ENCODE measurements at regions not wholly inside any gene's neighbourhood (a gene's known extent, or its start where the extent isn't known, plus 50 kb on each side); places are given as distances from the start of the nearest gene placed in this dataset.
"Not testable (repeated sequence)": the region's sequence is repeated elsewhere in the genome, so short reads cannot be mapped to it uniquely, and the experiment has no call there.

DNA sequence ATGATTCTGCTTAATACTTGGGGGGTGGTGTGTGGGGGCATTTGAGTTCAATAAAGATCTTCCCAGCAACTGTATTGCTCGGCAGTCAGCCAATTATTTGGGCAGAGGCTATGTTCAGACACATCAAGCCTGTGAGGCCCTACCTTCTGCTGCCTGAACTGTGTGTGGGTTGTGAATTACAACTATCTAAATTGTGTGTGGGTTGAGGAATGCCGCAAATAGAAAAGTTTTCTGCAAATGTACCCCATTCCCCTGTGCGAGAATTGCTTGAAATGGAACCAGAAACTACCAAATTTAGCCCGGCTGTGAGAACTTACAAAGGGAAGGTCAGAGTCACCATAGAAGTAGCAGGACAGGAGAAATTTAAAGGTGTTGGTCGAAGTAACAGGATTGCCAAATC is 360.0 kb upstream of the PIK3R1 start (continued):
- TF ChIP-seq, protein P1, sequence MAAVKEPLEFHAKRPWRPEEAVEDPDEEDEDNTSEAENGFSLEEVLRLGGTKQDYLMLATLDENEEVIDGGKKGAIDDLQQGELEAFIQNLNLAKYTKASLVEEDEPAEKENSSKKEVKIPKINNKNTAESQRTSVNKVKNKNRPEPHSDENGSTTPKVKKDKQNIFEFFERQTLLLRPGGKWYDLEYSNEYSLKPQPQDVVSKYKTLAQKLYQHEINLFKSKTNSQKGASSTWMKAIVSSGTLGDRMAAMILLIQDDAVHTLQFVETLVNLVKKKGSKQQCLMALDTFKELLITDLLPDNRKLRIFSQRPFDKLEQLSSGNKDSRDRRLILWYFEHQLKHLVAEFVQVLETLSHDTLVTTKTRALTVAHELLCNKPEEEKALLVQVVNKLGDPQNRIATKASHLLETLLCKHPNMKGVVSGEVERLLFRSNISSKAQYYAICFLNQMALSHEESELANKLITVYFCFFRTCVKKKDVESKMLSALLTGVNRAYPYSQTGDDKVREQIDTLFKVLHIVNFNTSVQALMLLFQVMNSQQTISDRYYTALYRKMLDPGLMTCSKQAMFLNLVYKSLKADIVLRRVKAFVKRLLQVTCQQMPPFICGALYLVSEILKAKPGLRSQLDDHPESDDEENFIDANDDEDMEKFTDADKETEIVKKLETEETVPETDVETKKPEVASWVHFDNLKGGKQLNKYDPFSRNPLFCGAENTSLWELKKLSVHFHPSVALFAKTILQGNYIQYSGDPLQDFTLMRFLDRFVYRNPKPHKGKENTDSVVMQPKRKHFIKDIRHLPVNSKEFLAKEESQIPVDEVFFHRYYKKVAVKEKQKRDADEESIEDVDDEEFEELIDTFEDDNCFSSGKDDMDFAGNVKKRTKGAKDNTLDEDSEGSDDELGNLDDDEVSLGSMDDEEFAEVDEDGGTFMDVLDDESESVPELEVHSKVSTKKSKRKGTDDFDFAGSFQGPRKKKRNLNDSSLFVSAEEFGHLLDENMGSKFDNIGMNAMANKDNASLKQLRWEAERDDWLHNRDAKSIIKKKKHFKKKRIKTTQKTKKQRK (IDR thresholded peaks at IDR 0.05; ENCODE audit: low read depth, low read length), result no peak
- no peak for TF ChIP-seq SP1 (IDR thresholded peaks at IDR 0.05; ENCODE audit: low read depth, low read length)
- no peak for TF ChIP-seq ZSCAN29 (IDR thresholded peaks at IDR 0.05)
- no peak for TF ChIP-seq NFXL1 (IDR thresholded peaks at IDR 0.05; ENCODE audit: borderline replicate concordance)
- no peak for TF ChIP-seq JUND (IDR thresholded peaks at IDR 0.05; ENCODE audit: low read depth, low read length)
- peak; percentile 46; the same call in 1 of the 2 replicates for TF ChIP-seq NFIC (IDR thresholded peaks at IDR 0.05; ENCODE audit: low read depth, low read length)
- TF ChIP-seq SMC3 (IDR thresholded peaks at IDR 0.05; ENCODE audit: borderline replicate concordance, low read length), result no peak
- TF ChIP-seq FOXM1 (IDR thresholded peaks at IDR 0.05; ENCODE audit: low read depth, low read length), result peak; percentile 62; the same call in 1 of the 2 replicates

DNA sequence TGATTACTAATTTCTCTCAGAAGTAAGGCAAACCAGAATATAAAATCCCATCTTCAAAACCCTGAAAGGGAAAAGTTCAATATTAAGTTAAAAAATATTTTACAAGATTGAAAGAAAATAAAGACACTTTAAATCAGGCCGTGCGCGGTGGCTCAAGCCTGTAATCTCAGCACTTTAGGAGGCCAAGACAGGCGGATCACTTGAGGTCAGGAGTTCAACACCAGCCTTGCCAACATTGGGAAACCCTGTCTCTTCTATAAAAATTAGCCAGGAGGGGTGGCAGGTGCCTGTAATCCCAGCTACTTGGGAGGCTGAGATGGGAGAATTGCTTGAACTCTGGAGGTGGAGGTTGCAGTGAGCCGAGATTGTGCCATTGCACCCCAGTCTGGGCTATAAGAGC is 364.6 kb upstream of the PIK3R1 start:
- H3K9me3 ChIP-seq (replicated peaks; ENCODE audit: control insufficient read depth, insufficient read depth, low read length); ATAC-seq; H3K79me2 ChIP-seq (ENCODE audit: control insufficient read depth, insufficient read depth, low read length); H3K27ac ChIP-seq (ENCODE audit: control insufficient read depth, insufficient read depth); H3K27me3 ChIP-seq (replicated peaks in 1 of 2; ENCODE audit: control insufficient read depth in 2 of 2, insufficient read depth in 2 of 2, low read length in 1 of 2); POLR2A ChIA-PET; in situ Hi-C loops (cut with MboI); H4K20me1 ChIP-seq (ENCODE audit: control insufficient read depth, insufficient read depth); H3K36me3 ChIP-seq (ENCODE audit: control insufficient read depth in 2 of 2, insufficient read depth in 2 of 2, low read length in 1 of 2); RAD21 ChIA-PET (ENCODE audit: unreplicated experiment); H3K4me1 ChIP-seq (ENCODE audit: control insufficient read depth, insufficient read depth, low read length); H3K9ac ChIP-seq (ENCODE audit: control insufficient read depth, insufficient read depth, low read length); H3K4me2 ChIP-seq (ENCODE audit: control insufficient read depth, insufficient read depth); intact Hi-C loops (cut with micrococcal nuclease; ENCODE audit: unreplicated experiment); H2AFZ ChIP-seq (ENCODE audit: control insufficient read depth, low read depth, low read length); FAIRE-seq; H3K4me3 ChIP-seq; SMC1A ChIA-PET (ENCODE audit: uncharacterized antibody, unreplicated experiment); DNase-seq (ENCODE audit: low read depth, low spot score); BruUV-seq (replicated peaks): not testable (repeated sequence)
- 59% methylated on average over 5 of the region's 5 CpGs for WGBS (ENCODE audit: insufficient coverage, insufficient replicate concordance, low lambda C conversion rate, missing lambda C conversion rate)
- CTCF ChIA-PET, result interaction anchor here (0.8 kb wide), 1 partner anchor 24 kb away, joined by 4 read pairs; no protein-coding TSS in a partner anchor
